ENCODE measurements at regions not wholly inside any gene's neighbourhood (a gene's known extent, or its start where the extent isn't known, plus 50 kb on each side); places are given as distances from the start of the nearest gene placed in this dataset.

- no peaks in the 10 kb centered on the region for H3K9me3 Mint-ChIP-seq
- peak in 1 of 5 donors; percentile 33 for DNase-seq
- peaks cover 0 to 2% of the 10 kb centered on the region in 2 donors for H3K27me3 Mint-ChIP-seq
- no peaks in the 10 kb centered on the region for H3K36me3 Mint-ChIP-seq
- Histone ChIP-seq H3K4me1 (ENCODE audit: insufficient read depth, low read length) (no peaks in the 10 kb centered on the region), H3K27ac (ENCODE audit: low read depth, low read length) (no peak overlapping the region), H3K9me3 (ENCODE audit: low read length) (no peaks in the 10 kb centered on the region), H3K36me3 (ENCODE audit: insufficient read depth, low read length) (no peaks in the 10 kb centered on the region), H3K4me3 (ENCODE audit: low read length) (no peak overlapping the region), H3K27me3 (ENCODE audit: insufficient read depth, low read length, poor library complexity, severe bottlenecking) (no peaks in the 10 kb centered on the region)
- H3K4me3 Mint-ChIP-seq = no peak overlapping the region
- ChIA-PET CTCF (no interaction called here), POLR2A (no interaction called here)
- no peaks in the 10 kb centered on the region for H3K4me1 Mint-ChIP-seq
- no peak overlapping the region for H3K27ac Mint-ChIP-seq
Observed at GRCh38 chr22:48680601-48681000, 1147.1 kb downstream of the BRD1 start.

GRCh38 chr22:48679656-48680555, 1147.8 kb downstream of the BRD1 start:
- Mint-ChIP-seq H3K4me3 (no peak overlapping the region), H3K4me1 (no peaks in the 10 kb centered on the region), H3K27ac (no peak overlapping the region), H3K9me3 (no peaks in the 10 kb centered on the region), H3K36me3 (no peaks in the 10 kb centered on the region), H3K27me3 (peaks cover 0 to 3% of the 10 kb centered on the region in 2 donors)
- CTCF ChIA-PET = interaction anchor here (0.5 kb wide), 1 partner anchor 566 kb away, joined by 6 read pairs; no protein-coding TSS in a partner anchor
- DNase-seq = peak in 1 of 5 donors; percentile 33
- Histone ChIP-seq H3K27me3 (ENCODE audit: insufficient read depth, low read length, poor library complexity, severe bottlenecking) (no peaks in the 10 kb centered on the region), H3K27ac (ENCODE audit: low read depth, low read length) (no peak overlapping the region), H3K9me3 (ENCODE audit: low read length) (no peaks in the 10 kb centered on the region), H3K4me3 (ENCODE audit: low read length) (no peak overlapping the region), H3K4me1 (ENCODE audit: insufficient read depth, low read length) (no peaks in the 10 kb centered on the region), H3K36me3 (ENCODE audit: insufficient read depth, low read length) (no peaks in the 10 kb centered on the region)
- POLR2A ChIA-PET = no interaction called here

- Mint-ChIP-seq H3K27ac (no peak overlapping the region), H3K27me3 (peaks cover 0 to 2% of the 10 kb centered on the region in 2 donors), H3K4me3 (no peak overlapping the region), H3K4me1 (no peaks in the 10 kb centered on the region), H3K36me3 (no peaks in the 10 kb centered on the region), H3K9me3 (no peaks in the 10 kb centered on the region)
- ChIA-PET CTCF (no interaction called here), POLR2A (no interaction called here)
- no peaks in the 10 kb centered on the region for H3K4me1 ChIP-seq (ENCODE audit: insufficient read depth, low read length)
- no peaks in the 10 kb centered on the region for H3K36me3 ChIP-seq (ENCODE audit: insufficient read depth, low read length)
- H3K27ac ChIP-seq (ENCODE audit: low read depth, low read length) = no peak overlapping the region
- peak in 1 of 5 donors; percentile 35 for DNase-seq
- no peaks in the 10 kb centered on the region for H3K9me3 ChIP-seq (ENCODE audit: low read length)
- no peaks in the 10 kb centered on the region for H3K27me3 ChIP-seq (ENCODE audit: insufficient read depth, low read length, poor library complexity, severe bottlenecking)
- no peak overlapping the region for H3K4me3 ChIP-seq (ENCODE audit: low read length)
Observed at GRCh38 chr22:48678171-48679135, 1149.2 kb downstream of the BRD1 start.

GRCh38 chr22:48677621-48678020, 1150.1 kb downstream of the BRD1 start:
- peak in 1 of 5 donors; percentile 20 for DNase-seq
- no peaks in the 10 kb centered on the region for H3K36me3 Mint-ChIP-seq
- no peaks in the 10 kb centered on the region for H3K4me1 ChIP-seq (ENCODE audit: insufficient read depth, low read length)
- H3K4me1 Mint-ChIP-seq = no peaks in the 10 kb centered on the region
- peaks cover 0 to 2% of the 10 kb centered on the region in 2 donors for H3K27me3 Mint-ChIP-seq
- H3K9me3 ChIP-seq (ENCODE audit: low read length) = no peaks in the 10 kb centered on the region
- H3K27ac Mint-ChIP-seq = no peak overlapping the region
- CTCF ChIA-PET = no interaction called here
- no peaks in the 10 kb centered on the region for H3K36me3 ChIP-seq (ENCODE audit: insufficient read depth, low read length)
- POLR2A ChIA-PET = no interaction called here
- H3K9me3 Mint-ChIP-seq = peaks cover 0 to 3% (median 0%) of the 10 kb centered on the region in 5 donors
- no peaks in the 10 kb centered on the region for H3K27me3 ChIP-seq (ENCODE audit: insufficient read depth, low read length, poor library complexity, severe bottlenecking)
- no peak overlapping the region for H3K4me3 Mint-ChIP-seq
- H3K27ac ChIP-seq (ENCODE audit: low read depth, low read length) = no peak overlapping the region
- no peak overlapping the region for H3K4me3 ChIP-seq (ENCODE audit: low read length)

- H3K4me1 Mint-ChIP-seq = no peaks in the 10 kb centered on the region
- no peaks in the 10 kb centered on the region for H3K36me3 Mint-ChIP-seq
- POLR2A ChIA-PET = no interaction called here
Observed at GRCh38 chr22:48677168-48677520, 1150.5 kb downstream of the BRD1 start.

GRCh38 chr22:48676266-48677167, 1151.2 kb downstream of the BRD1 start:
- H3K27me3 Mint-ChIP-seq = peaks cover 0 to 2% of the 10 kb centered on the region in 2 donors
- Histone ChIP-seq H3K27ac (ENCODE audit: low read depth, low read length) (no peak overlapping the region), H3K27me3 (ENCODE audit: insufficient read depth, low read length, poor library complexity, severe bottlenecking) (no peaks in the 10 kb centered on the region), H3K4me1 (ENCODE audit: insufficient read depth, low read length) (no peaks in the 10 kb centered on the region), H3K4me3 (ENCODE audit: low read length) (no peak overlapping the region), H3K9me3 (ENCODE audit: low read length) (no peaks in the 10 kb centered on the region), H3K36me3 (ENCODE audit: insufficient read depth, low read length) (no peaks in the 10 kb centered on the region)
- CTCF ChIA-PET = no interaction called here
- H3K4me1 Mint-ChIP-seq = no peaks in the 10 kb centered on the region
- H3K9me3 Mint-ChIP-seq = peaks cover 0 to 12% (median 4%) of the 10 kb centered on the region in 5 donors
- POLR2A ChIA-PET = no interaction called here
- H3K4me3 Mint-ChIP-seq = no peak overlapping the region
- peak in 1 of 5 donors; percentile 16 for DNase-seq
- no peaks in the 10 kb centered on the region for H3K36me3 Mint-ChIP-seq
- no peak overlapping the region for H3K27ac Mint-ChIP-seq

More at GRCh38 chr22:48677168-48677520, 1150.5 kb downstream of the BRD1 start:
- CTCF ChIA-PET = no interaction called here
- Histone ChIP-seq H3K27me3 (ENCODE audit: insufficient read depth, low read length, poor library complexity, severe bottlenecking) (no peaks in the 10 kb centered on the region), H3K4me1 (ENCODE audit: insufficient read depth, low read length) (no peaks in the 10 kb centered on the region), H3K27ac (ENCODE audit: low read depth, low read length) (no peak overlapping the region), H3K9me3 (ENCODE audit: low read length) (no peaks in the 10 kb centered on the region), H3K36me3 (ENCODE audit: insufficient read depth, low read length) (no peaks in the 10 kb centered on the region), H3K4me3 (ENCODE audit: low read length) (no peak overlapping the region)
- peaks cover 0 to 8% (median 1%) of the 10 kb centered on the region in 5 donors for H3K9me3 Mint-ChIP-seq
- DNase-seq = peak in 1 of 5 donors; percentile 16
- H3K27me3 Mint-ChIP-seq = peaks cover 0 to 2% of the 10 kb centered on the region in 2 donors
- no peak overlapping the region for H3K4me3 Mint-ChIP-seq
- H3K27ac Mint-ChIP-seq = no peak overlapping the region

- no peaks in the 10 kb centered on the region for H3K9me3 ChIP-seq (ENCODE audit: low read length)
- DNase-seq = peak in 1 of 5 donors; percentile 27
- CTCF ChIA-PET = no interaction called here
- no peaks in the 10 kb centered on the region for H3K27me3 ChIP-seq (ENCODE audit: insufficient read depth, low read length, poor library complexity, severe bottlenecking)
- no peaks in the 10 kb centered on the region for H3K36me3 ChIP-seq (ENCODE audit: insufficient read depth, low read length)
- H3K4me3 Mint-ChIP-seq = no peak overlapping the region
- peaks cover 0 to 2% of the 10 kb centered on the region in 2 donors for H3K27me3 Mint-ChIP-seq
- no peaks in the 10 kb centered on the region for H3K36me3 Mint-ChIP-seq
- POLR2A ChIA-PET = no interaction called here
- no peaks in the 10 kb centered on the region for H3K4me1 ChIP-seq (ENCODE audit: insufficient read depth, low read length)
- H3K4me3 ChIP-seq (ENCODE audit: low read length) = no peak overlapping the region
- no peak overlapping the region for H3K27ac ChIP-seq (ENCODE audit: low read depth, low read length)
- H3K27ac Mint-ChIP-seq = no peak overlapping the region
- peaks cover 0 to 12% (median 4%) of the 10 kb centered on the region in 5 donors for H3K9me3 Mint-ChIP-seq
- H3K4me1 Mint-ChIP-seq = no peaks in the 10 kb centered on the region
Observed at GRCh38 chr22:48675830-48676145, 1151.9 kb downstream of the BRD1 start.

Data from CD8-positive, alpha-beta memory T cell (primary cell).